ENCODE measurements at regions not wholly inside any gene's neighbourhood (a gene's known extent, or its start where the extent isn't known, plus 50 kb on each side); places are given as distances from the start of the nearest gene placed in this dataset.

DNA sequence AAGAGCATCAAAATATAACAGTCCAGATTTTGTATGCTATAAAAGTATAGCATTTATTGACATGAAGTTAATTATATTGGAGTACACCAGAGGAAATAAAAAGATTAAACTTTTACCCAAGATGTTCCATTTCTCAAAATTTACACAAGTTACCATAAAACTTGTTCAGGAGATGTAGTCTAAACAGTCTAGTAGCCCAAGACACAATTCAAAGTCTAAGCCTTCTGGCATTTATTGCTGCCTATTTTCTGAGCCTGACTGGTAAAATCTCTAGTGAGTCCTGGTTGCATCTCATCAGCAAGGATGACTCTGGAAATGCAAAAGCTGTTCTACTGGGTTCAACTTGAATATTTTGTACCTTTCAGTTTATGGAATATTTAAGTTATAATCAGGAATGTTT lies 468.7 kb downstream of the PDCD6IP start:
- H3K27me3 Mint-ChIP-seq (ENCODE audit: insufficient read depth): peaks cover 6% of the 10 kb centered on the region
- intact Hi-C loops (cut with micrococcal nuclease): no loop called here
- no peak overlapping the region for H3K4me3 Mint-ChIP-seq
- H3K4me1 Mint-ChIP-seq (ENCODE audit: low read depth): no peaks in the 10 kb centered on the region
- no peak overlapping the region for H3K27ac Mint-ChIP-seq
- no peaks in the 10 kb centered on the region for H3K36me3 Mint-ChIP-seq (ENCODE audit: low read depth)
- H3K9me3 Mint-ChIP-seq: no peaks in the 10 kb centered on the region
- no peak for DNase-seq (ENCODE audit: low spot score)

DNA sequence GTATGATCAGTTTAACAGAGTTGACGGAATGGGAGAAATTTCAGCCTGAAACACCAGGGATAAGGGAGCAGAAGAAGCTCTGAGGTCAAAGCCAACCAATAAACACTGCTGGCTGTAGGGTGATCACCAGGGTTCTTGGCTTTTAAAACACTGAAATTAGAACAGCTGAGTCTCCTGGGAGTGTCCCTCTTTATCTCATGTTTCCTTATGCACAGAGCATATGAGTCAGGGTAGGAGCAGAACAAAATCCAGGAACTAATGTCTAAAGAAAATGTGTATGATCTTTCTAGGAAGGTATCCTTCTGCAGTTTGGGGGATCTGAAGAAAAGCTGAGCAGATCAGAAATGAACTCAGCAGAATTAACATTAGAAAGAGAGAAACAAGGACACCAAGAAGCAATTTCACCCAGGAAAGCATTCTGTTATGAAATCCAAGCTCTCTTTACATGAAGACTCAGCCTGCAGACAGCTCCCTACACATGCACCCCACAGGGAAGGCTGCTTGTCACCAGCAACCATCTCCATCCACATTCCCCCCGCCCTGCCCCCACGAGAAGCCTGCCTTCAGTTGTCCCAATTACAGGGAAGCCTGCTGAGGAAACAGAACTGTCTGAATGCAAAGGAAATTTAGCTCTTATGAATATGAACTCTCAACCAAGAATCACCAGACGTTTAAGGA lies 469.7 kb downstream of the PDCD6IP start:
- no peak overlapping the region for H3K4me3 Mint-ChIP-seq

DNA sequence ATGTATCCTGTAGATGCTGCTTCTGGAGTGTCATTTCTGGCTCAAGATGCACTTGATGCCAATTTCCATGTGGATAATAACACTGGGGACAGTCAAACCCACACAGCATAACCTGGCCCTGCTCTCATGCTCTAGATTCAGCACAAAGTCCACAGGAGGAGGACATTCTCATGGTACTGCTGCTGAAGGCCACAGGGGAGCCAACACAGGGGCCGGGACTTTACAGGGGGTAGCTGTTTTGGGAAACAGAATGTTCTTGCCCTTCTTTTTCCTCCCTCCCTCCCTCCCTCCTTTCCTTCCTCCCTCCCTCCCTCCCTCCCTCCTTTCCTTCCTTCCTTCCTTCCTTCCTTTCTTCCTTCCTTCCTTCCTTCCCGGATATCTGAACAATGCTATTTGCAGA lies 477.4 kb downstream of the PDCD6IP start:
- Mint-ChIP-seq H3K27me3 (ENCODE audit: insufficient read depth) (no peaks in the 10 kb centered on the region), H3K9me3 (no peaks in the 10 kb centered on the region), H3K36me3 (ENCODE audit: low read depth) (no peaks in the 10 kb centered on the region), H3K4me1 (ENCODE audit: low read depth) (no peaks in the 10 kb centered on the region), H3K27ac (no peak overlapping the region), H3K4me3 (no peak overlapping the region)
- intact Hi-C loops (cut with micrococcal nuclease): no loop called here
- DNase-seq (ENCODE audit: low spot score): no peak

More for the DNA sequence above, 469.7 kb downstream of the PDCD6IP start:
- no peak overlapping the region for H3K27ac Mint-ChIP-seq
- no peaks in the 10 kb centered on the region for H3K4me1 Mint-ChIP-seq (ENCODE audit: low read depth)
- DNase-seq (ENCODE audit: low spot score): no peak
- H3K9me3 Mint-ChIP-seq: no peaks in the 10 kb centered on the region
- intact Hi-C loops (cut with micrococcal nuclease): no loop called here
- H3K36me3 Mint-ChIP-seq (ENCODE audit: low read depth): no peaks in the 10 kb centered on the region
- H3K27me3 Mint-ChIP-seq (ENCODE audit: insufficient read depth): peaks cover 6% of the 10 kb centered on the region

DNA sequence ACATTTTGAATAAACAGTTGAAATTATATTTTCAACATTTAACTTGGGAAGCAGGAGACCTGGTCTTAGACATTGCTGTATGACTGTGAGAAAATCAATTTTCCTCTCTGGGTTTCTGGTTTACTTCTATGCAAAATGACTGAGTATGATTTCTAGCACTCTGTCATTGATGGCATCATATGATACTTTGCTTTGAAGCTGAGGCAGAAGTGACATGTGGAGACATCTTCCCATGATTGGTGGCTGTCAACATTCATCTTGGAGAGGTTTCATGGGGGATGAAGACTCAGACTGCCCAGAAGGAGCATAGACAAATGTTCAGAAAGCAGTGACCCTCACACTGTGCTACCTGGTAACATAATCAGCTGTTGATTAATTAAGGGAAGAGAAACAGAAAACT lies 477.9 kb downstream of the PDCD6IP start:
- Mint-ChIP-seq H3K9me3 (no peaks in the 10 kb centered on the region), H3K27me3 (ENCODE audit: insufficient read depth) (no peaks in the 10 kb centered on the region), H3K4me1 (ENCODE audit: low read depth) (no peaks in the 10 kb centered on the region), H3K36me3 (ENCODE audit: low read depth) (no peaks in the 10 kb centered on the region), H3K4me3 (no peak overlapping the region), H3K27ac (no peak overlapping the region)
- no peak for DNase-seq (ENCODE audit: low spot score)
- intact Hi-C loops (cut with micrococcal nuclease): no loop called here

GRCh38 chr3:34277110-34277509 lies 478.7 kb downstream of the PDCD6IP start:
- intact Hi-C loops (cut with micrococcal nuclease): no loop called here
- no peak overlapping the region for H3K27ac Mint-ChIP-seq
- H3K4me3 Mint-ChIP-seq: no peak overlapping the region
- no peak for DNase-seq (ENCODE audit: low spot score)
- no peaks in the 10 kb centered on the region for H3K9me3 Mint-ChIP-seq
- H3K4me1 Mint-ChIP-seq (ENCODE audit: low read depth): no peaks in the 10 kb centered on the region
- no peaks in the 10 kb centered on the region for H3K36me3 Mint-ChIP-seq (ENCODE audit: low read depth)
- no peaks in the 10 kb centered on the region for H3K27me3 Mint-ChIP-seq (ENCODE audit: insufficient read depth)

DNA sequence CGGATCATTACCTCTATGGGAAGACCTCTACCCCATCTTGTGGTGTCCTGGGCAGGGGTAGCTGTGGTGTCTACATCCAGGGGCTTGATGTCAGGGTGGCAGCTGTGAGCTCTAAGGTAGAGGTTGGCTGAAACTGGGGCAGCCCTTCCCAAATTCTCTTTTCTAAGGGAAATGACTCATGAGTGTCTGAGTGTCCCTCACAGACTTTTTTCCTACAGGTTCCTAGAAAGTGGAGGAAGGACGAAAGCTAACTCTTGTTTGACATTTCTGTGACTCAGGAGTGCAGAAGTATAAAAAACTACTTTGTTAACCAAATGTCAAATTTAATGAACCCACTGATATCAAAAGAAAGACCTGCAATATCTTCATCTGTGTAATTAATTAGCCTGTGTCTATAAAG lies 481.5 kb downstream of the PDCD6IP start:
- Mint-ChIP-seq H3K9me3 (no peaks in the 10 kb centered on the region), H3K4me1 (ENCODE audit: low read depth) (no peaks in the 10 kb centered on the region), H3K4me3 (no peak overlapping the region), H3K27me3 (ENCODE audit: insufficient read depth) (no peaks in the 10 kb centered on the region), H3K36me3 (ENCODE audit: low read depth) (no peaks in the 10 kb centered on the region), H3K27ac (no peak overlapping the region)
- no peak for DNase-seq (ENCODE audit: low spot score)
- intact Hi-C loops (cut with micrococcal nuclease): no loop called here

GRCh38 chr3:34283751-34284150 lies 485.3 kb downstream of the PDCD6IP start:
- Mint-ChIP-seq H3K4me3 (no peak overlapping the region), H3K4me1 (ENCODE audit: low read depth) (no peaks in the 10 kb centered on the region), H3K36me3 (ENCODE audit: low read depth) (no peaks in the 10 kb centered on the region), H3K27ac (no peak overlapping the region), H3K9me3 (no peaks in the 10 kb centered on the region), H3K27me3 (ENCODE audit: insufficient read depth) (peaks cover 4% of the 10 kb centered on the region)
- intact Hi-C loops (cut with micrococcal nuclease): no loop called here
- no peak for DNase-seq (ENCODE audit: low spot score)

GRCh38 chr3:34284959-34285826 lies 486.8 kb downstream of the PDCD6IP start:
- intact Hi-C loops (cut with micrococcal nuclease): no loop called here
- Mint-ChIP-seq H3K9me3 (no peaks in the 10 kb centered on the region), H3K27me3 (ENCODE audit: insufficient read depth) (peaks cover 4% of the 10 kb centered on the region), H3K36me3 (ENCODE audit: low read depth) (no peaks in the 10 kb centered on the region), H3K27ac (no peak overlapping the region), H3K4me1 (ENCODE audit: low read depth) (no peaks in the 10 kb centered on the region), H3K4me3 (no peak overlapping the region)
- DNase-seq (ENCODE audit: low spot score): no peak

- Mint-ChIP-seq H3K36me3 (ENCODE audit: low read depth) (no peaks in the 10 kb centered on the region), H3K4me3 (no peak overlapping the region), H3K9me3 (no peaks in the 10 kb centered on the region), H3K4me1 (ENCODE audit: low read depth) (no peaks in the 10 kb centered on the region), H3K27ac (no peak overlapping the region), H3K27me3 (ENCODE audit: insufficient read depth) (peaks cover 4% of the 10 kb centered on the region)
- no peak for DNase-seq (ENCODE audit: low spot score)
- intact Hi-C loops (cut with micrococcal nuclease): no loop called here
These were observed 487.4 kb downstream of the PDCD6IP start for GRCh38 chr3:34285827-34286188.

- intact Hi-C loops (cut with micrococcal nuclease): no loop called here
- no peak overlapping the region for H3K27ac Mint-ChIP-seq
- H3K27me3 Mint-ChIP-seq (ENCODE audit: insufficient read depth): peaks cover 3% of the 10 kb centered on the region
- no peaks in the 10 kb centered on the region for H3K4me1 Mint-ChIP-seq (ENCODE audit: low read depth)
- no peaks in the 10 kb centered on the region for H3K36me3 Mint-ChIP-seq (ENCODE audit: low read depth)
- DNase-seq (ENCODE audit: low spot score): no peak
- no peak overlapping the region for H3K4me3 Mint-ChIP-seq
- no peaks in the 10 kb centered on the region for H3K9me3 Mint-ChIP-seq
These were observed 494.3 kb downstream of the PDCD6IP start for GRCh38 chr3:34292605-34293300.

GRCh38 chr3:34294240-34294639 lies 495.8 kb downstream of the PDCD6IP start:
- H3K4me3 Mint-ChIP-seq: no peak overlapping the region
- H3K27ac Mint-ChIP-seq: no peak overlapping the region
- H3K4me1 Mint-ChIP-seq (ENCODE audit: low read depth): no peaks in the 10 kb centered on the region
- no peaks in the 10 kb centered on the region for H3K27me3 Mint-ChIP-seq (ENCODE audit: insufficient read depth)
- intact Hi-C loops (cut with micrococcal nuclease): no loop called here
- H3K9me3 Mint-ChIP-seq: no peaks in the 10 kb centered on the region
- H3K36me3 Mint-ChIP-seq (ENCODE audit: low read depth): no peaks in the 10 kb centered on the region
- DNase-seq (ENCODE audit: low spot score): no peak

DNA sequence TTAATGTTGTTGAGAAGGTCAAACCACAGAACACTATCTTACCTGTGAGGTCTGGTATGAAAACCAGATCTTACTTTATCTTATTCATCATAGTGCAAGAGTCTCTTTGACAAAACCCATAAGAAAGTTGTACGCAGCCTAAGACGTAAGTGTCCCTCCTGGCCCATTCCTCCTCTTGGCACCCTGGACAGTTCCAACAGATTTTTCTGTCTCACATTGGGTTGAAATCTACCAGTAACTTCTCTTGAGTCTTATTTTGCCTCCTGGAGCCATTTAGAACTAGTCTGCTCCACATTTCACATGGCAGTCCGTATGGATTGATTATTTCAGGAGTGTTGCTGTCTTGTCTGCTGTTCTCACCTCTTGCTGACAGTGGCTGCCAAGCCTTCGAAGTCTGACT lies 498.4 kb downstream of the PDCD6IP start:
- no peaks in the 10 kb centered on the region for H3K27me3 Mint-ChIP-seq (ENCODE audit: insufficient read depth)
- intact Hi-C loops (cut with micrococcal nuclease): no loop called here
- H3K4me1 Mint-ChIP-seq (ENCODE audit: low read depth): no peaks in the 10 kb centered on the region
- no peaks in the 10 kb centered on the region for H3K9me3 Mint-ChIP-seq
- no peak overlapping the region for H3K4me3 Mint-ChIP-seq
- no peak overlapping the region for H3K27ac Mint-ChIP-seq
- no peaks in the 10 kb centered on the region for H3K36me3 Mint-ChIP-seq (ENCODE audit: low read depth)
- no peak for DNase-seq (ENCODE audit: low spot score)

GRCh38 chr3:34298653-34299052 lies 500.2 kb downstream of the PDCD6IP start:
- DNase-seq (ENCODE audit: low spot score): no peak
- Mint-ChIP-seq H3K4me1 (ENCODE audit: low read depth) (no peaks in the 10 kb centered on the region), H3K27me3 (ENCODE audit: insufficient read depth) (no peaks in the 10 kb centered on the region), H3K9me3 (no peaks in the 10 kb centered on the region), H3K27ac (no peak overlapping the region), H3K4me3 (no peak overlapping the region), H3K36me3 (ENCODE audit: low read depth) (no peaks in the 10 kb centered on the region)
- intact Hi-C loops (cut with micrococcal nuclease): no loop called here
